ENCODE measurements at regions not wholly inside any gene's neighbourhood (a gene's known extent, or its start where the extent isn't known, plus 50 kb on each side); places are given as distances from the start of the nearest gene placed in this dataset.
"Not testable (repeated sequence)": the region's sequence is repeated elsewhere in the genome, so short reads cannot be mapped to it uniquely, and the experiment has no call there.

DNA sequence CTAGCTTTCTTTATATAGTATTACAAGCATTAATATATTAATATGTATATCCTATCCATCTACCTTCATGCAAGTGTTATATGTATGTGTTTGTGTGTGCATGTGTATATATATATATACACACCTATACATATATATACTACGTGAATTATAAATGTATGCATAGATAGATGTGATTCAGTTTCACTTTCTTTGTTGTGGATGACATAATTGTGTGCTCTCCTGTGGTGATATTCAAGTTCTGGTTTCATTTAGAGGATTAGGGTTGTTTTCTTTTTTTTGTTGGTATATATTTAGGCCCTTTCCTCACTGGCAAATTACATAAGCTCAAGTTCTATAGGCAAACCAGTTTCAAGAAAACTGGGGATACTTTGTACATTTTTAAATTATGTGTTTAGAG lies 225.7 kb upstream of the FANCL start:
- Histone ChIP-seq H3K4me2 (ENCODE audit: low read length) (no peak overlapping the region), H3K4me1 (ENCODE audit: control insufficient read depth, insufficient read depth, low read length) (no peaks in the 10 kb centered on the region), H3K36me3 (ENCODE audit: insufficient read depth, low read length) (no peaks in the 10 kb centered on the region), H3K27me3 (ENCODE audit: control insufficient read depth, insufficient read depth, low read length) (peaks cover 2% of the 10 kb centered on the region), H3K9ac (ENCODE audit: low read depth, low read length) (no peak overlapping the region), H3K9me3 (replicated peaks; ENCODE audit: low read length) (no peaks in the 10 kb centered on the region), H3K4me3 (ENCODE audit: low read length) (no peak overlapping the region)

DNA sequence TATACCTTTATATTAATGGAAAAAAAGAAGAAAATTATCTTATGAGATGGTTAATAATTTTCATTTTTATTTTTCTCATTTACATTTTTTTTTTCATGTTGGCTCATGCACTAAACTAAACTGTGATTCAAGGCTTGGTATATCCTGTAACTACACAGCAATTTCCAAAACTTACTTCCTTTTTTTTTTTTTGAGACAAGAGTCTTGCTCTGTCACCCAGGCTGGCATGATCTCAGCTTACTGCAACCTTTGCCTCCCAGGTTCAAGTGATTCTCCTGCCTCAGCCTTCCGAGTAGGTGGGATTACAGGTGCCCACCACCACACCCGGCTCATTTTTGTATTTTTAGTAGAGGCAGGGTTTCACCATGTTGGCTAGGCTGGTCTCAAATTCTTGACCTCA lies 224.9 kb upstream of the FANCL start:
- not testable (repeated sequence) for H3K4me1 ChIP-seq (ENCODE audit: control insufficient read depth, insufficient read depth, low read length); H3K4me3 ChIP-seq (ENCODE audit: low read length); H3K36me3 ChIP-seq (ENCODE audit: insufficient read depth, low read length); H3K4me2 ChIP-seq (ENCODE audit: low read length); H3K9me3 ChIP-seq (replicated peaks; ENCODE audit: low read length); H3K27me3 ChIP-seq (ENCODE audit: control insufficient read depth, insufficient read depth, low read length); H3K9ac ChIP-seq (ENCODE audit: low read depth, low read length)

DNA sequence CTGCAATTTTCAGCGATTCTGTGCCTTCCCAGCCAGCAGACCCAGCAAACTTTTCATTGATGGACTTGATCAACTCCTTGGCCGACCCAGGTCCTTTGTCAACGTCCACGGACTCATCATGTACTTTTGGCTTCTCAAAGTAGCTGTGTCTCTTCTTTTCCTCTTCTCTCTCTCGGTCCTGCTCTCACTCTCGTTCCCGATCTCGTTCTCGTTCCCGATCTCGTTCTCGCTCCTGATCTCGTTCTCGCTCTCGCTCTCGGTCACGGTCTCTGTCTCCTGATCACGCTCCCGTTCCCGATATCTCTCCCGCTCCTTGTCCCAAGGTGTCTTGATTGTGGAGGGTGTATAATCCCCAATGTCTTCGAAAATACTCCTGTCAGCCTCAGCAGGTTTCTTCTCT lies 219.5 kb upstream of the FANCL start:
- Histone ChIP-seq H3K4me3 (ENCODE audit: low read length) (no peak overlapping the region), H3K4me2 (ENCODE audit: low read length) (no peak overlapping the region)

DNA sequence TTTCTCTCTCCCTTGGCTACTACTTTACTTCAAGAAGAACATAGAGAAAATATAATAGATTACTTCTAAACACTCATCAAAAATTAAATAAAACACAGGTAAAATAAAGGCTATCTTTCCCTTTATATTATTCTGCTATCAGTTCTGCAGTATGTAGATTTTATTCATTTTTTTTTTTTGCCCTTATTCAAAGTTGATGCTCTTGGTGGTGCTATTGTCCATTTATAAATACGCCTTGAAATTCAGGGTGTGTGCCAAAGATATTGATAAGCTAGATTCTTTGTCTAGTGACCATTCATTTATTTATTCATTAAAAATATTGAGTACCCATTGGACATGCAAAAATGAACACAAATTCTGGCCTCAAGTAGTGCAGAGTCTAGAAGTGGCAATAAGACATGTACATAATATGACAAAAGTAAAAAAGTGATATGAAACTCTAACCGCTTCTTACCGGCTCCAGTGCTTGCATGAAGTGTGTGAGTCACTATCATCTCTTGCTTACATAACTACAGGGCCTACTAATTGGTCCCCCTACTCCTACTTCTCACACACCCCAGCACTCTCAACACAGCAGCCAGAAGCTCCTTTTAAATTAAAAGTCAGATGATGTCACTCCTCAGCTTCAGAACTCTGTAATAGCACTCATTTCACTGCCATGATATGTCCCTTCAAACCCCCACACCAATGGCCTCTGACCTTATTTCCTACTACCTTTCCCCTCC lies 208.3 kb upstream of the FANCL start:
- Histone ChIP-seq H3K4me3 (ENCODE audit: low read length) (no peak overlapping the region), H3K4me2 (ENCODE audit: low read length) (no peak overlapping the region), H3K9ac (ENCODE audit: low read depth, low read length) (no peak overlapping the region), H3K4me1 (ENCODE audit: control insufficient read depth, insufficient read depth, low read length) (peaks cover 4% of the 10 kb centered on the region), H3K9me3 (replicated peaks; ENCODE audit: low read length) (no peaks in the 10 kb centered on the region), H3K27me3 (ENCODE audit: control insufficient read depth, insufficient read depth, low read length) (no peaks in the 10 kb centered on the region), H3K36me3 (ENCODE audit: insufficient read depth, low read length) (no peaks in the 10 kb centered on the region)

More for the DNA sequence above, 219.5 kb upstream of the FANCL start:
- Histone ChIP-seq H3K9ac (ENCODE audit: low read depth, low read length) (no peak overlapping the region), H3K27me3 (ENCODE audit: control insufficient read depth, insufficient read depth, low read length) (no peaks in the 10 kb centered on the region), H3K36me3 (ENCODE audit: insufficient read depth, low read length) (no peaks in the 10 kb centered on the region), H3K9me3 (replicated peaks; ENCODE audit: low read length) (no peaks in the 10 kb centered on the region), H3K4me1 (ENCODE audit: control insufficient read depth, insufficient read depth, low read length) (no peaks in the 10 kb centered on the region)

DNA sequence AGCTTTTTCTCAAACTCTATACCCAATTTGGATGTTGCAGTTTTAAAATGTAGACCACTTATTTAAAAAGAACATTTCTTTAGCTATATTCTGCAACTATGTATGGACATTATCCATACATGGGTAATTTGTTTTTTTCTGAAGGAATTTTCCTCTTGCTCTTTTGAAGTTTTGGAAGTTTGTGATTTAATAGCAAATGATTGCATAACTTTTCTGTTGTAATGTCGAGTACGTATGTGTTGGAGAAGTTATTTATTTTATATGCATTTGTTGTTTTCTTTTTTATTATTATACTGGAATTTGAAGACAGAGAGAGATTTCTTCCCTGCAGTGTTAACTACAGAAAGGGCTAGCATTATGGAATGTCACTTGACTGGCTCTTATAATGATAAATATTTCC lies 207.7 kb upstream of the FANCL start:
- Histone ChIP-seq H3K27me3 (ENCODE audit: control insufficient read depth, insufficient read depth, low read length) (no peaks in the 10 kb centered on the region), H3K4me3 (ENCODE audit: low read length) (no peak overlapping the region), H3K4me2 (ENCODE audit: low read length) (no peak overlapping the region), H3K4me1 (ENCODE audit: control insufficient read depth, insufficient read depth, low read length) (peaks cover 4% of the 10 kb centered on the region), H3K9ac (ENCODE audit: low read depth, low read length) (no peak overlapping the region), H3K9me3 (replicated peaks; ENCODE audit: low read length) (no peaks in the 10 kb centered on the region), H3K36me3 (ENCODE audit: insufficient read depth, low read length) (no peaks in the 10 kb centered on the region)

DNA sequence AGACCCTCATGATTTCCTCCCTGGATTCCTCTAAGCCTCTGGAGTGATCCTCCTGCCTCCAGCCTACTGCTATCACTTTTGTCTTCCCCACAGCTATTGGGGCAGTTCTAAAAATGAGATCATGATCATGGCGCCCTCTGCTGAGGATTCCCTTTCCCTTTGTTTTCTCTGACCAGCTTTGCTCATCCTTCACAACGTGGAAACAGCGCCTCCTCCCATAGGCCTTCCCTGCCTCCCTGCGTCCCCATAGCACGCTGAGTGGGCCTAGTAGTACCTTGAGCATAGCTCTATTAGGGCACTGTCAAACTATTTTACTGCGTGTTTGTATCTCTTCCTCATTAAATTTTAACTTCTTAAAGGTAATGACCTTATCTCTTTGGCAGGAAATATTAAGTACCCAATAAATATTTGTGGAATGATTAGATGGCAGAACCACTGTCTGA lies 207.0 kb upstream of the FANCL start:
- Histone ChIP-seq H3K4me1 (ENCODE audit: control insufficient read depth, insufficient read depth, low read length) (peaks cover 4% of the 10 kb centered on the region), H3K36me3 (ENCODE audit: insufficient read depth, low read length) (no peaks in the 10 kb centered on the region), H3K27me3 (ENCODE audit: control insufficient read depth, insufficient read depth, low read length) (no peaks in the 10 kb centered on the region), H3K4me3 (ENCODE audit: low read length) (no peak overlapping the region), H3K9me3 (replicated peaks; ENCODE audit: low read length) (no peaks in the 10 kb centered on the region), H3K4me2 (ENCODE audit: low read length) (no peak overlapping the region), H3K9ac (ENCODE audit: low read depth, low read length) (no peak overlapping the region)

DNA sequence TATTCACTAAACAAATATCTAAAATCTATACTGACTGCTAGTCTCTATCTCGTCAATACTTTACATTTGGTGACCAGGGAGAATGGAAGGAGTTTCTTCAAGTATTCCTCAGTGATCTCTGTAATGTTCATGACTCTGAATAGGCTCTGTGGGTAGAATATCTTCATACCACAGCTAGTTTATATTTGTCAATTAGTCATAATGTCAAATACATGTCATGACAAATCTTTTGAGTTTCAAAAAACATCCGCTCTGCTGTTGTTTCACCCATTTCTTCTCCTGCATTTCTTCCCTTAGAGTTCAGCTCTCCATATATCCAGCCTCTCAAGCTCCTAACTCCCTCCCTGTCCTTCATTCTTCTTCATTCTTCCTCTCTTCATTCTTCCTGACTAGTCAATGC lies 206.5 kb upstream of the FANCL start:
- Histone ChIP-seq H3K4me2 (ENCODE audit: low read length) (no peak overlapping the region), H3K9ac (ENCODE audit: low read depth, low read length) (no peak overlapping the region), H3K36me3 (ENCODE audit: insufficient read depth, low read length) (no peaks in the 10 kb centered on the region), H3K4me1 (ENCODE audit: control insufficient read depth, insufficient read depth, low read length) (peaks cover 4% of the 10 kb centered on the region), H3K9me3 (replicated peaks; ENCODE audit: low read length) (no peaks in the 10 kb centered on the region), H3K27me3 (ENCODE audit: control insufficient read depth, insufficient read depth, low read length) (no peaks in the 10 kb centered on the region), H3K4me3 (ENCODE audit: low read length) (no peak overlapping the region)

DNA sequence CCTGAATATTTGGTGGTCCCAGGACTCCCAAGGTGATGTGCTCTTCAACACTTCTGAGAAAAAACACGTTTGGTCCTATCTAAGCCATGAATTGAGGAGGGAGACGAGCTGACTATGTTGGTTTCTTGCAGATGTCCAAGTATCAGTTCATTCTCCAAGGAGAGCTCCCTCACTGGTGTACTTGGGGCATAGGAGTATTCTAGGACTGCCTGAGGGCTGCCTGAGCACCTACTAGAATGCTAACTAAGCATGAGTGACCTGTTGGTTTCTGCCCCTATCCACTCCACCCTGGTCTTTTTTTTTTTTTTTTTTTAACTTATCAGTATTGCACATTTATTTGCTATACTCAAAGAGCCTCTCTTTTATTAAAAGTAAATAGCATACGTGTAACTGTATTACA lies 200.5 kb upstream of the FANCL start:
- H3K4me1 ChIP-seq (ENCODE audit: control insufficient read depth, insufficient read depth, low read length), result no peaks in the 10 kb centered on the region
- H3K4me3 ChIP-seq (ENCODE audit: low read length), result no peak overlapping the region
- H3K36me3 ChIP-seq (ENCODE audit: insufficient read depth, low read length), result no peaks in the 10 kb centered on the region
- no peak overlapping the region for H3K9ac ChIP-seq (ENCODE audit: low read depth, low read length)
- no peak overlapping the region for H3K4me2 ChIP-seq (ENCODE audit: low read length)
- no peaks in the 10 kb centered on the region for H3K27me3 ChIP-seq (ENCODE audit: control insufficient read depth, insufficient read depth, low read length)
- no peaks in the 10 kb centered on the region for H3K9me3 ChIP-seq (replicated peaks; ENCODE audit: low read length)

DNA sequence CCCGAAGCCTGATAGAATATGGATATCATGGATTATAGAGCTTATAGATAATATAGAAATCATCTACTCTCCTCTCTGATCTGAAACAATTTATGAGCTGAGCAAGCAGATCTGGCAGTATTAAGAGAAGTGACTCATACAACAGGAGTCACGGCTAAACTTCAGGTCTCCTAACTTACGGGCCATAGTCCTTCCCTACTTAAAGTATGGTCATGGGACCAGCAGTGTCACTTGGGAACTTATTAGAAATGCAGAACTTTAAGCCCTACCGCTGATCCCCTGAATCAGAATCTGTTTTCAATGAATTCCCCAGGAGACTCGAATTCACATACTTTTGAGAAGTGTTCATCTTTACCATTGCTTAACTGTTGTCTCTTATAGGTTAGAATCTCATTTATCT lies 195.7 kb upstream of the FANCL start:
- H3K4me3 ChIP-seq (ENCODE audit: low read length), result no peak overlapping the region
- no peaks in the 10 kb centered on the region for H3K9me3 ChIP-seq (replicated peaks; ENCODE audit: low read length)
- no peaks in the 10 kb centered on the region for H3K4me1 ChIP-seq (ENCODE audit: control insufficient read depth, insufficient read depth, low read length)
- no peak overlapping the region for H3K9ac ChIP-seq (ENCODE audit: low read depth, low read length)
- H3K36me3 ChIP-seq (ENCODE audit: insufficient read depth, low read length), result no peaks in the 10 kb centered on the region
- H3K4me2 ChIP-seq (ENCODE audit: low read length), result no peak overlapping the region
- H3K27me3 ChIP-seq (ENCODE audit: control insufficient read depth, insufficient read depth, low read length), result peaks cover 3% of the 10 kb centered on the region

DNA sequence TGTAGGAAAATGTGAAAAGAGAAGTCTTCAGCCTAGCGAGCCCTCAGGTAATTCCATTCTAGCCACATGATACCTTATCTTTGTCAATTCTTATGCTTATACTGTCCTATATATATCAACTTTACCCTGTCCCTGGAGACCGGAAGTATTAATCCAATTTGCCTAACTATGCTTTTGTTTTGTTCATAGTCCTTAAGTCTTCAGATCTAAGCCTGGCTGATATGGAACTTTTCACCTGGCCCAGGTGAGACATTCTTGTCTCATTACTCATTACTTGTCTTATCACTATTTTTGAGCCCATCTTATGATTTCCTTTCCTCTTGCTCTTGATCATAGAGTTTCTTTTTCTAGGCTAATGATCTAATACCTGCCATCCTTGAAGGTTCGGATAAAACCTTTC lies 194.1 kb upstream of the FANCL start:
- Histone ChIP-seq H3K36me3 (ENCODE audit: insufficient read depth, low read length) (no peaks in the 10 kb centered on the region), H3K9ac (ENCODE audit: low read depth, low read length) (no peak overlapping the region), H3K4me3 (ENCODE audit: low read length) (no peak overlapping the region), H3K9me3 (replicated peaks; ENCODE audit: low read length) (no peaks in the 10 kb centered on the region), H3K27me3 (ENCODE audit: control insufficient read depth, insufficient read depth, low read length) (peaks cover 6% of the 10 kb centered on the region), H3K4me1 (ENCODE audit: control insufficient read depth, insufficient read depth, low read length) (no peaks in the 10 kb centered on the region), H3K4me2 (ENCODE audit: low read length) (no peak overlapping the region)

DNA sequence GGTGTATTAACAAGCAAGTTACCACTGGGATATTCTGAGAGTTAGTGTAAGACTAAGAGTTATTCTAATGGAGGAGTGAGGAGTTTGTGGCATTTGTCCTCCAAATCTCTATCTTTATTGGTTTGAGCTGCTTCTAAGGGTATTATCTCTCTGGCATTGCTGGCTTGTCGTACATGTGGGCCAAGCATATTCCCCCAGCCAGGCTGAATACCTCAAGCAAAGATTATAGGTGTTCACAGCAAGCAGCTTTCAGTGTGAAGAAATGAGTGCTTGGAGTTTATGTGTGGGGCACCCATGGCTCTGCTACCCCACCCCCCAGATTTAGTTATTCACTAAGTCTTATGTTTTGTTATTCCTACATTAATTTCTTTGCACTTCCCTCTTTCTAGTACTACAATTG lies 193.6 kb upstream of the FANCL start:
- H3K9me3 ChIP-seq (replicated peaks; ENCODE audit: low read length), result no peaks in the 10 kb centered on the region
- H3K4me1 ChIP-seq (ENCODE audit: control insufficient read depth, insufficient read depth, low read length), result no peaks in the 10 kb centered on the region

DNA sequence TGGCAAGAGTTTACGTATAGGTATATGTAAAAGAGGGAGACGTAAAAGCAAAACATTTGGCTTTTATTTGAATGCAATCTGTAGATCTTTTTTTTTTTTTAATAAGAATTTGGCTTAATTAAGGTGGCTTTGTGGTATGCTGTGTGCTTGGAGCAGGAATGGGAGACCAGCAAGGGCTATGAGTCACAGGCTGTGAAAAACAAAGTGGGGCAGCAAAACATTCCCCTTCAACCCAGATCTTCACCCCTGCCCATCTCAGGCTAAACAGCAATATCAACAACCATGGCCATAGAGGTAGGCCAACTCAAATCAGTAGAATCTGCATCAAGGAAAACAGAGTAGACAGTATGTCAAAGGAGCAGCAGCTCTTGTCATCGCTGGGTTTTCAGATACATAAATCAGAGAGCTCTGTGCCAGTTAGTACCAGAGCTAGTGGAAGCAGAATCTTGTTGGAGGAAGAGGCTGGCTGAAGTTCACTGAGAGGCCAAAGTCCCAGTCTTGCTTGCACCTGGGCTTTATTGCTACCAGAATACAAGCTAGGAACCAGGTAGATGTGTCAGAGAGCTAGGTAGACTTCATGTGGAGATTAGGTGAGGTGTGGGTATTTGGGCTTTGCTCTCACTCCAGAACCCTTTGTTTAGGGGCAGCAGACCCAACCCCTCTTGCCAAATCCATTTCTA lies 191.5 kb upstream of the FANCL start:
- Histone ChIP-seq H3K27me3 (ENCODE audit: control insufficient read depth, insufficient read depth, low read length) (peaks cover 17% of the 10 kb centered on the region), H3K4me1 (ENCODE audit: control insufficient read depth, insufficient read depth, low read length) (no peaks in the 10 kb centered on the region), H3K9ac (ENCODE audit: low read depth, low read length) (no peak overlapping the region), H3K4me2 (ENCODE audit: low read length) (no peak overlapping the region), H3K36me3 (ENCODE audit: insufficient read depth, low read length) (no peaks in the 10 kb centered on the region), H3K9me3 (replicated peaks; ENCODE audit: low read length) (no peaks in the 10 kb centered on the region), H3K4me3 (ENCODE audit: low read length) (no peak overlapping the region)

More for the DNA sequence above, 193.6 kb upstream of the FANCL start:
- no peaks in the 10 kb centered on the region for H3K36me3 ChIP-seq (ENCODE audit: insufficient read depth, low read length)
- no peak overlapping the region for H3K4me2 ChIP-seq (ENCODE audit: low read length)
- H3K4me3 ChIP-seq (ENCODE audit: low read length), result no peak overlapping the region
- no peak overlapping the region for H3K9ac ChIP-seq (ENCODE audit: low read depth, low read length)
- H3K27me3 ChIP-seq (ENCODE audit: control insufficient read depth, insufficient read depth, low read length), result peaks cover 9% of the 10 kb centered on the region

Measured in skeletal muscle satellite cell (primary cell).